Tibial nerve (tissue), 3 donors: ENCODE measurements at regions not wholly inside any gene's neighbourhood (a gene's known extent, or its start where the extent isn't known, plus 50 kb on each side); places are given as distances from the start of the nearest gene placed in this dataset.

Experiments used
- POLR2A ChIP-seq, 2 donors: fragments of 450-650 bp; IDR thresholded peaks; one replicate each; pipeline ENCODE4 v1.6.1; 2017; ENCODE audit warnings: antibody characterized with exemption in 2 of 2, mild to moderate bottlenecking in 2 of 2, moderate library complexity in 2 of 2
- TF ChIP-seq, protein P1 (sequence below), 5 experiments: fragments of 200-600 bp in 3 of 5; fragments of 450-650 bp in 2 of 5; sonication (generic) in 3 of 5; IDR thresholded peaks; one replicate each; pipeline ENCODE4 v1.5.1; 2016 to 2019; ENCODE audit warnings: antibody characterized with exemption in 5 of 5, mild to moderate bottlenecking in 3 of 5, moderate library complexity in 2 of 5

DNA sequence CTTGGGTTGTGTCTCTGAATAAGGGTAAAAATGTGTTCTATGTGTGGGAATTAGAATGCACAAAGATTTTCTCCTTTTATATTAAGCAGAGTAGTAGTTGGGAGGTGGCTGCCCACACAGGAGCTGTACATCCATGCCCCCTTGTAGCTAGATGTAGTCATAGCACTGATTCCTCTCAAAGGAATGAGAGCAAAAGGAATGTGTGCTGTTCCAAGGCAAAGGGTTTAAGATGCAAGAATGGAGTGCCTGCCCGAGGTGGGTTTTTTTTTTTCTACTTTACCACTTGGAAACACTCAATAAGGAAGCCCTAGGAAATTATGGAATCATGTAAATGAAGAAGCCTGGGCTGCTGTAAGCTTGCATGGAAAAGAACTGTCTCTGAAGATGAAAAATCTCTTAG lies 2183.2 kb upstream of the AGA start:
- no peak for TF ChIP-seq POLR2A (IDR thresholded peaks at IDR 0.05)
- TF ChIP-seq, protein P1, sequence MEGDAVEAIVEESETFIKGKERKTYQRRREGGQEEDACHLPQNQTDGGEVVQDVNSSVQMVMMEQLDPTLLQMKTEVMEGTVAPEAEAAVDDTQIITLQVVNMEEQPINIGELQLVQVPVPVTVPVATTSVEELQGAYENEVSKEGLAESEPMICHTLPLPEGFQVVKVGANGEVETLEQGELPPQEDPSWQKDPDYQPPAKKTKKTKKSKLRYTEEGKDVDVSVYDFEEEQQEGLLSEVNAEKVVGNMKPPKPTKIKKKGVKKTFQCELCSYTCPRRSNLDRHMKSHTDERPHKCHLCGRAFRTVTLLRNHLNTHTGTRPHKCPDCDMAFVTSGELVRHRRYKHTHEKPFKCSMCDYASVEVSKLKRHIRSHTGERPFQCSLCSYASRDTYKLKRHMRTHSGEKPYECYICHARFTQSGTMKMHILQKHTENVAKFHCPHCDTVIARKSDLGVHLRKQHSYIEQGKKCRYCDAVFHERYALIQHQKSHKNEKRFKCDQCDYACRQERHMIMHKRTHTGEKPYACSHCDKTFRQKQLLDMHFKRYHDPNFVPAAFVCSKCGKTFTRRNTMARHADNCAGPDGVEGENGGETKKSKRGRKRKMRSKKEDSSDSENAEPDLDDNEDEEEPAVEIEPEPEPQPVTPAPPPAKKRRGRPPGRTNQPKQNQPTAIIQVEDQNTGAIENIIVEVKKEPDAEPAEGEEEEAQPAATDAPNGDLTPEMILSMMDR (IDR thresholded peaks at IDR 0.05) = no peak
